ENCODE measurements at regions not wholly inside any gene's neighbourhood (a gene's known extent, or its start where the extent isn't known, plus 50 kb on each side); places are given as distances from the start of the nearest gene placed in this dataset.

DNA sequence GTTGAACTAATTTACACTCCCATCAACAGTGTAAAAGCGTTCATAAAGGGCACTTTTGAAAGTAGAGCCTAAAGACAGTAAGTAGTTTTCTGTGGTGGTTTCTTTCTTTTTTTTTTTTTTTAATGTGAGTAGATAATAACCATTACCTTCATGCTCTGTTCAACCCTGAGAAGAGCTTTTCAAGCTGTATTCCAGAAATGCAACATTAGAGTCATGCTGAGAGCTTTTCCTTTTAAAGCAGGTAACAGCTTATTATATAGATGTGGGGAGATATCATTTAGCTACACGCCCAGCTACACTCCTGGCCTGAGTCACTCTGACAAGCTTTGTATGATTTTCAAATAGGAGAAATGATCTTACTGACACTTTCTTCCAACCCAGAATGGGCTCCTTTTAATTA lies 96.2 kb upstream of the ARHGEF26 start:
- H3K36me3 ChIP-seq (ENCODE audit: control insufficient read depth in 2 of 2, extremely low read depth in 1 of 2, insufficient read depth in 2 of 2, low read length in 2 of 2): no peaks in the 10 kb centered on the region
- no peak overlapping the region for H3K27ac ChIP-seq (ENCODE audit: insufficient read depth, low read depth, low read length)
- H3K79me2 ChIP-seq (ENCODE audit: control insufficient read depth, insufficient read depth, low read length): no peaks in the 10 kb centered on the region
- TF ChIP-seq JUN (IDR thresholded peaks at IDR 0.05; ENCODE audit: borderline replicate concordance, insufficient read depth, insufficient read length, low read depth) (no peak), EZH2 (IDR thresholded peaks at IDR 0.05; ENCODE audit: borderline replicate concordance, low read depth, low read length, severe bottlenecking) (no peak), POLR2AphosphoS5 (IDR thresholded peaks at IDR 0.05; ENCODE audit: insufficient read depth, low read depth, low read length) (no peak), POLR2A (IDR thresholded peaks at IDR 0.05; ENCODE audit: low read depth, low read length) (no peak)
- TF ChIP-seq, protein P1, sequence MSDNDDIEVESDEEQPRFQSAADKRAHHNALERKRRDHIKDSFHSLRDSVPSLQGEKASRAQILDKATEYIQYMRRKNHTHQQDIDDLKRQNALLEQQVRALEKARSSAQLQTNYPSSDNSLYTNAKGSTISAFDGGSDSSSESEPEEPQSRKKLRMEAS (IDR thresholded peaks at IDR 0.05; ENCODE audit: insufficient read depth, insufficient read length): no peak
- no peak overlapping the region for H3K4me2 ChIP-seq (ENCODE audit: insufficient read depth, low read length)
- intact Hi-C loops (cut with micrococcal nuclease): no loop called here
- H4K20me1 ChIP-seq (replicated peaks; ENCODE audit: control insufficient read depth, extremely low read depth, insufficient read depth, low read length): no peaks in the 10 kb centered on the region
- CTCF ChIA-PET: interaction anchor here (0.6 to 1.1 kb wide), 2 partner anchors 992 to 1045 kb away, joined by 3 read pairs; no protein-coding TSS in a partner anchor
- no peak overlapping the region for H3K4me3 ChIP-seq (replicated peaks in 1 of 3; ENCODE audit: insufficient read depth in 1 of 3, low read depth in 1 of 3, low read length in 3 of 3)
- POLR2A ChIA-PET: no interaction called here
- DNase-seq (ENCODE audit: low read depth, low spot score): no peak
- H3K9me1 ChIP-seq (replicated peaks; ENCODE audit: control insufficient read depth, extremely low read depth, insufficient read depth, low read length): no peaks in the 10 kb centered on the region
- H3K27me3 ChIP-seq (ENCODE audit: control insufficient read depth in 2 of 2, insufficient read depth in 2 of 2, low read length in 2 of 2): peaks cover 2% of the 10 kb centered on the region in 2 experiments
- BruUV-seq (replicated peaks): no TSS peak
- H3K9ac ChIP-seq (replicated peaks; ENCODE audit: extremely low read depth, insufficient read depth, low read length): no peak overlapping the region
- FAIRE-seq: no peak
- no peaks in the 10 kb centered on the region for H3K4me1 ChIP-seq (ENCODE audit: control insufficient read depth, extremely low read depth, insufficient read depth, low read length)
- H3K9me3 ChIP-seq (replicated peaks; ENCODE audit: control insufficient read depth, insufficient read depth, low read length): no peaks in the 10 kb centered on the region
- H2AFZ ChIP-seq (ENCODE audit: low read depth, low read length): no peak overlapping the region
- dilution Hi-C loops (cut with MboI; ENCODE audit: extremely low pct_ligation_motif_present, low sequenced_read_pairs): no loop called here

DNA sequence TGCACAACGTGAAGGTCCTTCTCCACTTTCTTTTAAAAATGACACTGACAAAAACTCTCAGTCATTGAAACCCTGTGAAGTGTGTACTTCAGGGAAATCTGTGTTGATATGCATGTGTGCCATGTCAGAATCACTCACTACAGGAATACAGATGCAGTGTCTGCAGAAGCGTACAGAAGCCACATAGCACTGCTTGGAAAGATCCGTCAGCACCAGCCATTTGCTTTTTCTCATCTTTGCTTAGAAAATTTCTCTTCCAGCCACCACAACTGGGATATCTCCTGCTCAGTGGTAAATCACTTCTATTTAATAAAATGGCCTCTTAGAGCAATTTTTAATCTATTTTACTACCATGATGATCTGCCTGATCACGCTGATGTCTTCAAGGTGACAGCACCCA lies 91.3 kb upstream of the ARHGEF26 start:
- TF ChIP-seq EZH2 (IDR thresholded peaks at IDR 0.05; ENCODE audit: borderline replicate concordance, low read depth, low read length, severe bottlenecking): no peak
- no peak for TF ChIP-seq FOS (IDR thresholded peaks at IDR 0.05; ENCODE audit: borderline replicate concordance, insufficient read depth, low read length)
- TF ChIP-seq, protein P1 (IDR thresholded peaks at IDR 0.05; ENCODE audit: insufficient read depth, insufficient read length): no peak
- no peak for TF ChIP-seq CTCF (IDR thresholded peaks at IDR 0.05; ENCODE audit: extremely low read depth in 1 of 2, insufficient read depth in 1 of 2, low read depth in 1 of 2, low read length in 2 of 2)
- no peak for TF ChIP-seq JUN (IDR thresholded peaks at IDR 0.05; ENCODE audit: borderline replicate concordance, insufficient read depth, insufficient read length, low read depth)
- TF ChIP-seq GATA2 (IDR thresholded peaks at IDR 0.05; ENCODE audit: insufficient read depth, insufficient read length, low read depth, low read length): no peak
- no peak for TF ChIP-seq POLR2A (IDR thresholded peaks at IDR 0.05; ENCODE audit: low read depth, low read length)
- no peak for TF ChIP-seq POLR2AphosphoS5 (IDR thresholded peaks at IDR 0.05; ENCODE audit: insufficient read depth, low read depth, low read length)
- no peak for TF ChIP-seq MYC (IDR thresholded peaks at IDR 0.05; ENCODE audit: low read depth, low read length)
- no peak overlapping the region for H3K27ac ChIP-seq (ENCODE audit: insufficient read depth, low read depth, low read length)
- intact Hi-C loops (cut with micrococcal nuclease) (no loop called here), dilution Hi-C loops (cut with MboI; ENCODE audit: extremely low pct_ligation_motif_present, low sequenced_read_pairs) (no loop called here)
- no peak overlapping the region for H3K4me2 ChIP-seq (ENCODE audit: insufficient read depth, low read length)
- H3K36me3 ChIP-seq (ENCODE audit: control insufficient read depth in 2 of 2, extremely low read depth in 1 of 2, insufficient read depth in 2 of 2, low read length in 2 of 2): no peaks in the 10 kb centered on the region
- no TSS peak for BruUV-seq (replicated peaks)
- no peak overlapping the region for H3K9ac ChIP-seq (replicated peaks; ENCODE audit: extremely low read depth, insufficient read depth, low read length)
- no peaks in the 10 kb centered on the region for H3K4me1 ChIP-seq (ENCODE audit: control insufficient read depth, extremely low read depth, insufficient read depth, low read length)
- no peaks in the 10 kb centered on the region for H3K9me1 ChIP-seq (replicated peaks; ENCODE audit: control insufficient read depth, extremely low read depth, insufficient read depth, low read length)
- FAIRE-seq (no peak), DNase-seq (ENCODE audit: low read depth, low spot score) (no peak)
- ChIA-PET POLR2A (no interaction called here), CTCF (no interaction called here)
- H4K20me1 ChIP-seq (replicated peaks; ENCODE audit: control insufficient read depth, extremely low read depth, insufficient read depth, low read length): no peaks in the 10 kb centered on the region
- H3K9me3 ChIP-seq (replicated peaks; ENCODE audit: control insufficient read depth, insufficient read depth, low read length): no peaks in the 10 kb centered on the region
- H3K27me3 ChIP-seq (ENCODE audit: control insufficient read depth in 2 of 2, insufficient read depth in 2 of 2, low read length in 2 of 2): no peaks in the 10 kb centered on the region
- H2AFZ ChIP-seq (ENCODE audit: low read depth, low read length): no peak overlapping the region
- no peaks in the 10 kb centered on the region for H3K79me2 ChIP-seq (ENCODE audit: control insufficient read depth, insufficient read depth, low read length)
- no peak overlapping the region for H3K4me3 ChIP-seq (replicated peaks in 1 of 3; ENCODE audit: insufficient read depth in 1 of 3, low read depth in 1 of 3, low read length in 3 of 3)
